Medulla oblongata (tissue), 1 donor: ENCODE measurements at regions not wholly inside any gene's neighbourhood (a gene's known extent, or its start where the extent isn't known, plus 50 kb on each side); places are given as distances from the start of the nearest gene placed in this dataset.
"Not testable (repeated sequence)": the region's sequence is repeated elsewhere in the genome, so short reads cannot be mapped to it uniquely, and the experiment has no call there.

ENCODE experiments used
- DNase-seq: peaks from one replicate; pipeline ENCODE4 v3.0.0-alpha.2; 2015; ENCODE audit errors: extremely low spot score

- DNase-seq = no peak
These were observed 65.6 kb upstream of the IQSEC1 start for GRCh38 chr3:13138833-13139145.

- DNase-seq = no peak
These were observed 65.0 kb upstream of the IQSEC1 start for GRCh38 chr3:13137941-13138832.

- DNase-seq = not testable (repeated sequence)
These were observed 63.6 kb upstream of the IQSEC1 start for GRCh38 chr3:13136848-13137247.

GRCh38 chr3:13136426-13136825 is 63.2 kb upstream of the IQSEC1 start:
- no peak for DNase-seq

GRCh38 chr3:13135811-13136321 is 62.6 kb upstream of the IQSEC1 start:
- DNase-seq = no peak

- DNase-seq = no peak
These were observed 62.1 kb upstream of the IQSEC1 start for GRCh38 chr3:13135251-13135810.

GRCh38 chr3:13134879-13135206 is 61.6 kb upstream of the IQSEC1 start:
- no peak for DNase-seq

GRCh38 chr3:13134166-13134878 is 61.1 kb upstream of the IQSEC1 start:
- DNase-seq = no peak

- DNase-seq = no peak
These were observed 60.3 kb upstream of the IQSEC1 start for GRCh38 chr3:13133471-13133981.

- no peak for DNase-seq
These were observed 59.6 kb upstream of the IQSEC1 start for GRCh38 chr3:13132731-13133410.

- DNase-seq = no peak
These were observed 59.1 kb upstream of the IQSEC1 start for GRCh38 chr3:13132281-13132680.

GRCh38 chr3:13130464-13131193 is 57.4 kb upstream of the IQSEC1 start:
- DNase-seq = no peak

- DNase-seq = no peak
These were observed 52.1 kb upstream of the IQSEC1 start for GRCh38 chr3:13125092-13126015.

- no peak for DNase-seq
These were observed 51.4 kb upstream of the IQSEC1 start for GRCh38 chr3:13124631-13125030.

- no peak for DNase-seq
These were observed 50.5 kb upstream of the IQSEC1 start for GRCh38 chr3:13123765-13124164.

GRCh38 chr3:13123013-13123654 is 49.9 kb upstream of the IQSEC1 start:
- no peak for DNase-seq
